AG04450 (cell line): ENCODE measurements at regions not wholly inside any gene's neighbourhood (a gene's known extent, or its start where the extent isn't known, plus 50 kb on each side); places are given as distances from the start of the nearest gene placed in this dataset.

Experiments used
- CTCF ChIA-PET: fragments of 300-600, 350-600 bp; formaldehyde crosslinking; extraction: SDS; loops from one replicate; lab custom pipeline; 2022; ENCODE audit warnings: antibody characterized with exemption, inconsistent platforms; lab: Charles Lee
- POLR2A ChIA-PET: fragments of 350-600 bp; formaldehyde crosslinking; extraction: SDS; loops from one replicate; lab custom pipeline; 2021; ENCODE audit warnings: antibody characterized with exemption, inconsistent platforms; lab: Yijun Ruan, JAX
- DNase-seq: peaks from one replicate; pipeline ENCODE4 v3.0.0-alpha.2; 2011; ENCODE audit warnings: low read depth, low spot score
- H3K27ac ChIP-seq: one replicate; pipeline ENCODE4 v1.5.1; 2012; ENCODE audit warnings: low read depth, low read length, control low read depth
- H3K27me3 ChIP-seq: one replicate; pipeline ENCODE4 v1.6.0; 2012; ENCODE audit warnings: low read length; ENCODE audit not compliant: control insufficient read depth, insufficient read depth
- H3K4me3 ChIP-seq: 2 replicates; pipeline ENCODE4 v1.5.1; 2011; ENCODE audit warnings: mild to moderate bottlenecking, low read depth, low read length, control low read depth
- H3K9me3 ChIP-seq: 2 replicates; pipeline ENCODE4 v1.5.1; 2012; ENCODE audit warnings: low read length; ENCODE audit not compliant: control insufficient read depth, insufficient read depth
- TF ChIP-seq, protein P1 (sequence below): IDR thresholded peaks from 2 replicates; pipeline ENCODE4 v1.5.1; 2011; ENCODE audit warnings: low read depth, low read length, control low read depth, inconsistent platforms

DNA sequence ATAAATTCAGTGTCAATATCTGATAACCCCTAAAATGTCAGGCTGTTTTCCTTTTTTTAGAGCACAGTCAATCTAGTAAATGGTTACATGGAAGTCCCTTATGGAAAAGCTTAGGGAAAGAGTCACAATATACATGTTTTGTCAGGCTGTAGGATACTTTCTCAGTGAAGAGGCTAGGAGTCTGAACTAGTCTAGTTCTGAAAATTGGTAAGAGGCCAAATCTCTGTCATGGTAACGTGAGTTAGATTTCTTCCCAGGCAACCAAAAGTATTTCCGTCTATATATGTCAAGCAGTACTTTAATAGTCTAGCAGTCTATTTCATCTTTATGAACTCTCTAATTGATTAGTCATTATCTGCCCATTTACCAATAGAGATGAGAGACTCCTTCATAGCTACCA, 215.9 kb upstream of the LRRC3B start:
- ChIA-PET POLR2A (no interaction called here), CTCF (no interaction called here)
- TF ChIP-seq, protein P1, sequence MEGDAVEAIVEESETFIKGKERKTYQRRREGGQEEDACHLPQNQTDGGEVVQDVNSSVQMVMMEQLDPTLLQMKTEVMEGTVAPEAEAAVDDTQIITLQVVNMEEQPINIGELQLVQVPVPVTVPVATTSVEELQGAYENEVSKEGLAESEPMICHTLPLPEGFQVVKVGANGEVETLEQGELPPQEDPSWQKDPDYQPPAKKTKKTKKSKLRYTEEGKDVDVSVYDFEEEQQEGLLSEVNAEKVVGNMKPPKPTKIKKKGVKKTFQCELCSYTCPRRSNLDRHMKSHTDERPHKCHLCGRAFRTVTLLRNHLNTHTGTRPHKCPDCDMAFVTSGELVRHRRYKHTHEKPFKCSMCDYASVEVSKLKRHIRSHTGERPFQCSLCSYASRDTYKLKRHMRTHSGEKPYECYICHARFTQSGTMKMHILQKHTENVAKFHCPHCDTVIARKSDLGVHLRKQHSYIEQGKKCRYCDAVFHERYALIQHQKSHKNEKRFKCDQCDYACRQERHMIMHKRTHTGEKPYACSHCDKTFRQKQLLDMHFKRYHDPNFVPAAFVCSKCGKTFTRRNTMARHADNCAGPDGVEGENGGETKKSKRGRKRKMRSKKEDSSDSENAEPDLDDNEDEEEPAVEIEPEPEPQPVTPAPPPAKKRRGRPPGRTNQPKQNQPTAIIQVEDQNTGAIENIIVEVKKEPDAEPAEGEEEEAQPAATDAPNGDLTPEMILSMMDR, result no peak
- DNase-seq, result no peak
- Histone ChIP-seq H3K4me3 (no peak overlapping the region), H3K27ac (no peak overlapping the region), H3K27me3 (no peaks in the 10 kb centered on the region), H3K9me3 (no peaks in the 10 kb centered on the region; the same call in 1 of the 2 replicates)

DNA sequence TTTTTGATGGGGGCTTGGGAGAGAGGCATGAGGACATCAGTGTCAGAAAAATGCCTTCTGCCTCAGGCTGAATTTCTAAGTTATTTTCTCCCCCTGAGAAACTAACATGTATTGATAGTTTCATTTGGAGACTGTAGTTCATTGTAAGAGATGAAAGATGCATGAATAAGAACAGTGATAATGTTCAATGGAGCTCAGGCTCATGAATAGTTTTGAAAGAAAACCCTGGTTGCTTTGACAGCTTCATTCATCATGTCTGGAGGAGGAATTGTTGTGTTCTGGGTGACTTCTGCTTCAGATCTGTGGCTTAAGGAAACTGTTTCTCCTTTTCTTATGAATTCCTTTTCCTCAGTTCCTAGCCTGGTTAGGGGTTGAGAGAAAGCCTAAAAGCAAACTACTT, 204.0 kb upstream of the LRRC3B start:
- POLR2A ChIA-PET, result no interaction called here
- H3K27me3 ChIP-seq, result no peaks in the 10 kb centered on the region
- TF ChIP-seq, protein P1, result no peak
- CTCF ChIA-PET, result no interaction called here
- no peak overlapping the region for H3K4me3 ChIP-seq
- H3K27ac ChIP-seq, result no peak overlapping the region
- DNase-seq, result no peak
- H3K9me3 ChIP-seq, result peaks cover 2% of the 10 kb centered on the region; the same call in 1 of the 2 replicates

DNA sequence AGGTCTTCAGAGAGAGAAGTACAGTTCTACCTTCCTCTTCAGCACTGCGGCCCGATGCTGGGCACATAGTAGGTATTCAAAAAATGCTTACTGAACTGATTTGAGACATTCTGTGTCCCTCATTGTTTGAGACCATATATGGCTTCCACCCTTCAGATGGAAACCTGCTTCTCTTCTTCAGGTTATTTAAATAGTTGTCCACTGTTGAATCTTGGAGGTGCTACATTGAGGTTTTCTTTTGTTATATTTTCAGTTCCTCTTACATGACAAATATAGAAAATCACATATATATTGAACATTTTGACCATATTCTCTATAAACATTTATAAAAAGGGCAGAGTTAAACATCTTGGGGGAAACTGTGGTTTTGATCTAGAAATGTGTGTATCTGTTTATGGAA, 200.2 kb upstream of the LRRC3B start:
- TF ChIP-seq, protein P1, result no peak
- Histone ChIP-seq H3K27me3 (no peaks in the 10 kb centered on the region), H3K27ac (no peak overlapping the region), H3K4me3 (no peak overlapping the region), H3K9me3 (no peaks in the 10 kb centered on the region; the same call in 1 of the 2 replicates)
- no peak for DNase-seq
- POLR2A ChIA-PET, result no interaction called here
- CTCF ChIA-PET, result no interaction called here

DNA sequence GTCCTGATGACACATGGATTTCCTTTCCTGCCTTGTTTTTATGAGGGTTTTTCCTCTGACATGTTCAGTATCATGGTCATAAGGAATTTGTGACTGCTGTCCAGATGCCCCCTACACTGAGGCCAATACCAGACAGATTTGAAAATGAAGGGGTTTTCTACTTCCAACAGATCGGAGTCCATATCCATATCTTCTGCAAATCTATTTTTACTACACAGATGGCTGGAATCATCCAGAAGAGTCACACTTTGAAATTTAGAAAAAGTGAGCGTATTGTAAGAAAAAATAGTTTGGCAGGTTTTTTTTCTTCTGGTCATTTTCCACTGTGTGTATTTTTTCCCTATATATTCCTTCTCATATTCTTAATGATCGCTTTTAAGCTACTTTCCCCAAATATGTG, 197.5 kb upstream of the LRRC3B start:
- CTCF ChIA-PET, result no interaction called here
- H3K4me3 ChIP-seq, result no peak overlapping the region
- DNase-seq, result no peak
- H3K27ac ChIP-seq, result no peak overlapping the region
- TF ChIP-seq, protein P1, result no peak
- H3K9me3 ChIP-seq, result no peaks in the 10 kb centered on the region; the same call in 1 of the 2 replicates
- POLR2A ChIA-PET, result no interaction called here
- H3K27me3 ChIP-seq, result no peaks in the 10 kb centered on the region

DNA sequence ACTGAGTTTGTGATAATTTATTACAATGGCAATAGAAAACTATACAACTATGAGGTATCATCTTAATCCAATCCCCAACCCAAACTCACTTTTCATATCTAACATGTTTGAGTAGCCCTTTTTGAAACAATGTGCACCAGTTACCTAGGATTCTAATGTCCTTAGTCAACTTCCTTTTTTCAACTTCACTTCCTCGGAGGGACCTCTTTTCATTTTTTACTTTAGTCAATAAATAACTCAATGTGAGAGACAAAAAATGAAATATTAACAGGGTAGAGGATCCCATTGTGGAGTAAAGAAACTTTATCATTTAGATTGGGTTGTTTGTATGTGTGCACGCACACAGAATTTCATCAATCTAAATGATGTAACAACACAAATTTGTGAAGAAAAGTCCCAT, 193.6 kb upstream of the LRRC3B start:
- H3K27ac ChIP-seq, result no peak overlapping the region
- CTCF ChIA-PET, result no interaction called here

More for the DNA sequence above, 193.6 kb upstream of the LRRC3B start:
- no peak for DNase-seq
- POLR2A ChIA-PET, result no interaction called here
- Histone ChIP-seq H3K9me3 (no peaks in the 10 kb centered on the region; the same call in 1 of the 2 replicates), H3K4me3 (no peak overlapping the region), H3K27me3 (no peaks in the 10 kb centered on the region)
- TF ChIP-seq, protein P1, result no peak
